Loucy (cell line): ENCODE measurements at regions not wholly inside any gene's neighbourhood (a gene's known extent, or its start where the extent isn't known, plus 50 kb on each side); places are given as distances from the start of the nearest gene placed in this dataset.

Source experiments
- H2AFZ ChIP-seq: fragments of 200-600 bp; sonication (generic); 2 replicates; pipeline ENCODE4 v1.6.0; 2016; ENCODE audit warnings: antibody characterized with exemption, mild to moderate bottlenecking, low read length, moderate library complexity
- H3F3A ChIP-seq: fragments of 200-600 bp; 2 replicates; pipeline ENCODE4 v1.6.0; 2016; ENCODE audit warnings: antibody characterized with exemption, low read depth, mild to moderate bottlenecking
- H3K27me3 ChIP-seq: fragments of 200-600 bp; sonication (generic); 2 replicates; pipeline ENCODE4 v1.6.1; 2014; ENCODE audit warnings: low read length, mild to moderate bottlenecking; ENCODE audit not compliant: insufficient read depth, poor library complexity, severe bottlenecking
- H3K36me3 ChIP-seq: fragments of 200-600 bp; sonication (generic); 2 replicates; pipeline ENCODE4 v1.6.1; 2016; ENCODE audit warnings: low read length; ENCODE audit not compliant: insufficient read depth
- H3K4me1 ChIP-seq: fragments of 200-600 bp; sonication (generic); 2 replicates; pipeline ENCODE4 v1.5.1; 2014; ENCODE audit warnings: low read length, mild to moderate bottlenecking; ENCODE audit not compliant: insufficient read depth, poor library complexity, severe bottlenecking
- H3K4me2 ChIP-seq: fragments of 200-600 bp; sonication (generic); 2 replicates; pipeline ENCODE4 v1.6.0; 2014; ENCODE audit warnings: antibody characterized with exemption, low read length, low read depth, mild to moderate bottlenecking; ENCODE audit not compliant: poor library complexity, severe bottlenecking
- H3K4me3 ChIP-seq: fragments of 200-600 bp; sonication (generic); 2 replicates; pipeline ENCODE4 v1.5.1; 2014; ENCODE audit warnings: low read length, mild to moderate bottlenecking, mixed read lengths; ENCODE audit not compliant: poor library complexity, severe bottlenecking
- H3K79me2 ChIP-seq: fragments of 200-600 bp; sonication (generic); 2 replicates; pipeline ENCODE4 v1.6.1; 2014; ENCODE audit warnings: low read length; ENCODE audit not compliant: insufficient read depth
- H3K9ac ChIP-seq: fragments of 200-600 bp; sonication (generic); 2 replicates; pipeline ENCODE4 v1.6.0; 2014; ENCODE audit warnings: mild to moderate bottlenecking, low read depth, low read length, moderate library complexity; ENCODE audit not compliant: poor library complexity, severe bottlenecking
- H3K9me2 ChIP-seq: fragments of 200-600 bp; sonication (generic); replicated peaks from 2 replicates; pipeline ENCODE4 v1.6.1; 2016; ENCODE audit warnings: low read depth, low read length, mixed read lengths
- H3K9me3 ChIP-seq: fragments of 200-600 bp; sonication (generic); 2 replicates; pipeline ENCODE4 v1.6.1; 2014; ENCODE audit warnings: mild to moderate bottlenecking, antibody characterized with exemption, low read length, low read depth; ENCODE audit not compliant: insufficient read depth
- H4K20me1 ChIP-seq: fragments of 200-600 bp; sonication (generic); 2 replicates; pipeline ENCODE4 v1.6.0; 2014; ENCODE audit warnings: antibody characterized with exemption, low read length, mild to moderate bottlenecking; ENCODE audit not compliant: insufficient read depth, poor library complexity, severe bottlenecking
- CTCF ChIP-seq: fragments of 200-600 bp; sonication (generic); conservative IDR thresholded peaks from 2 replicates; pipeline ENCODE4 v1.5.1; 2014; ENCODE audit warnings: mild to moderate bottlenecking, antibody characterized with exemption, low read length
- EZH2phosphoT487 ChIP-seq: fragments of 200-600 bp; IDR thresholded peaks from 2 replicates; pipeline ENCODE4 v1.6.1; 2018; ENCODE audit warnings: antibody characterized with exemption, mild to moderate bottlenecking, moderate library complexity, borderline replicate concordance

DNA sequence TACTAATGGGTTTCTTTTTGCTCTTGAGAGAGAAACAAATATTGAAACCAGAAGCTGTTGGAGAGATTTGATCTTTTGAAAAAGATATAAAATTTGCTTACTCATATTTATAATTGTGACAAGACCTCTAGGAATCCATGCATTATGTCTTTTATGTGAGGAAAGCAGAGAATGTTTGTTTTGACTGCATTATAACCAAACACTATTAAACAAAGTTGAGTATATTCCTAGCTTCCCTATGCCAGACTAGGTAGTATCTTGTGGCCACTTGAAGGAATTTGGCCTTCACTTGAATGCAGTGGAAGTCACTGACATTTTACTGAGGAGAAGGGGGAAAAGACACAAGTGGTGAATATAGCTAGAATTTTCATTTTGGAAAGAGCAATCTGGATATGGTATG, 521.8 kb upstream of the ZEB2 start:
- Histone ChIP-seq H3K4me2 (no peak overlapping the region), H3K9ac (no peak overlapping the region), H3K9me2 (no peaks in the 10 kb centered on the region), H3K4me3 (no peak overlapping the region), H3K36me3 (no peaks in the 10 kb centered on the region), H4K20me1 (no peaks in the 10 kb centered on the region), H3K27me3 (no peaks in the 10 kb centered on the region), H3K9me3 (no peaks in the 10 kb centered on the region), H3F3A (no peaks in the 10 kb centered on the region), H3K79me2 (no peaks in the 10 kb centered on the region), H2AFZ (no peak overlapping the region), H3K4me1 (no peaks in the 10 kb centered on the region)
- TF ChIP-seq EZH2phosphoT487, result no peak
- no peak for TF ChIP-seq CTCF

- H3K9me2 ChIP-seq, result no peaks in the 10 kb centered on the region
- no peak overlapping the region for H2AFZ ChIP-seq
- TF ChIP-seq CTCF (no peak), EZH2phosphoT487 (no peak)
- H3K79me2 ChIP-seq, result no peaks in the 10 kb centered on the region
- no peaks in the 10 kb centered on the region for H3K27me3 ChIP-seq
- H4K20me1 ChIP-seq, result no peaks in the 10 kb centered on the region
- H3K36me3 ChIP-seq, result no peaks in the 10 kb centered on the region
- no peak overlapping the region for H3K9ac ChIP-seq
- no peak overlapping the region for H3K4me3 ChIP-seq
- no peaks in the 10 kb centered on the region for H3F3A ChIP-seq
- no peaks in the 10 kb centered on the region for H3K9me3 ChIP-seq
- H3K4me1 ChIP-seq, result no peaks in the 10 kb centered on the region
- H3K4me2 ChIP-seq, result no peak overlapping the region
These were observed 520.5 kb upstream of the ZEB2 start for GRCh38 chr2:145040433-145040832.

DNA sequence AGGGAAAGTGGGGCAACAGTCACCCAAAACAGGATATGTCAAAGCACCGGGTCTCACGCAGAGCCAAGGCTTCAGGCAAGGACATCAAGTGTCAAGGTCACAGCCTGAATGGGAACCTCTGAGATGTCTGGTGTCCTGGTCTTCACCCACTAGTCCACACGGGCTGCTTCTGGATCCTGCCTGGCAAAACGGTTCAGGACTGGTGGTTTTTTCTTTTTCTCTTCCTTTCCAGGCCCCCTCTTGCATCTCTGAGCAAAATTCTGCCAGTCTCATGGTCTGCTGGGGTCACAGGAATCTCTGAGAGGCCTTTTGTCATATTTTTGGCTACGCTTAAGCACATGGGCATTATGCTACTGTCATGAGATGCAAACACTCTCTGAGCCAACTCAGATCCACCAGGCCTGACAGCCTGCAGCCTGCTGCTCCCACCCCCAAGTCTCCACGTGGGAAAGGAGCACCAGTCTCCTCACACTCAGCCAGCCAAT, 518.2 kb upstream of the ZEB2 start:
- no peaks in the 10 kb centered on the region for H3F3A ChIP-seq
- H3K36me3 ChIP-seq, result no peaks in the 10 kb centered on the region
- no peak overlapping the region for H3K9ac ChIP-seq
- no peak overlapping the region for H2AFZ ChIP-seq
- no peaks in the 10 kb centered on the region for H4K20me1 ChIP-seq
- H3K4me3 ChIP-seq, result no peak overlapping the region
- no peaks in the 10 kb centered on the region for H3K79me2 ChIP-seq
- no peak overlapping the region for H3K4me2 ChIP-seq
- TF ChIP-seq EZH2phosphoT487 (no peak), CTCF (no peak)
- H3K27me3 ChIP-seq, result no peaks in the 10 kb centered on the region
- no peaks in the 10 kb centered on the region for H3K4me1 ChIP-seq
- H3K9me2 ChIP-seq, result no peaks in the 10 kb centered on the region
- H3K9me3 ChIP-seq, result no peaks in the 10 kb centered on the region
